H9 (cell line): ENCODE measurements at regions not wholly inside any gene's neighbourhood (a gene's known extent, or its start where the extent isn't known, plus 50 kb on each side); places are given as distances from the start of the nearest gene placed in this dataset.

Source experiments
- DNase-seq: peaks from one replicate; pipeline ENCODE4 v3.0.0-alpha.2; 2017
- H2AFZ ChIP-seq: one replicate; pipeline ENCODE4 v1.6.1; 2013; ENCODE audit warnings: mild to moderate bottlenecking, low read length, control low read depth, moderate library complexity
- H2AK5ac ChIP-seq: 2 replicates; pipeline ENCODE4 v1.6.1; 2013; ENCODE audit warnings: low read length, control low read depth, mixed read lengths; ENCODE audit not compliant: insufficient read length
- H2BK120ac ChIP-seq: one replicate; pipeline ENCODE4 v1.6.1; 2013; ENCODE audit warnings: low read depth, mild to moderate bottlenecking, low read length, control low read depth, inconsistent platforms; ENCODE audit not compliant: poor library complexity, severe bottlenecking
- H2BK12ac ChIP-seq: 2 replicates; pipeline ENCODE4 v1.6.1; 2013; ENCODE audit warnings: low read length, control low read depth, mixed read lengths, low read depth; ENCODE audit not compliant: insufficient read length
- H2BK15ac ChIP-seq: 2 replicates; pipeline ENCODE4 v1.6.1; 2013; ENCODE audit warnings: low read depth, low read length, control low read depth
- H2BK20ac ChIP-seq: one replicate; pipeline ENCODE4 v1.6.1; 2013; ENCODE audit warnings: low read depth, mild to moderate bottlenecking, low read length, control low read depth, inconsistent platforms; ENCODE audit not compliant: poor library complexity, severe bottlenecking
- H2BK5ac ChIP-seq: 2 replicates; pipeline ENCODE4 v1.6.1; 2013; ENCODE audit warnings: low read length, control low read depth, mixed read lengths; ENCODE audit not compliant: insufficient read length
- H3K14ac ChIP-seq: 2 replicates; pipeline ENCODE4 v1.6.1; 2013; ENCODE audit warnings: low read length, control low read depth; ENCODE audit not compliant: insufficient read depth
- H3K18ac ChIP-seq: 2 replicates; pipeline ENCODE4 v1.6.1; 2013; ENCODE audit warnings: low read depth, mild to moderate bottlenecking, mixed read lengths, low read length, control low read depth; ENCODE audit not compliant: insufficient read length
- H3K23ac ChIP-seq: 2 replicates; pipeline ENCODE4 v1.6.1; 2013; ENCODE audit warnings: low read length, control low read depth, mixed read lengths, low read depth; ENCODE audit not compliant: insufficient read length
- H3K23me2 ChIP-seq: 2 replicates; pipeline ENCODE4 v1.6.1; 2013; ENCODE audit warnings: low read depth, mild to moderate bottlenecking, mixed read lengths, low read length, control low read depth; ENCODE audit not compliant: insufficient read length, poor library complexity, severe bottlenecking
- H3K27ac ChIP-seq: 2 replicates; pipeline ENCODE4 v1.5.1; 2013; ENCODE audit warnings: low read length, control low read depth, mixed read lengths, low read depth; ENCODE audit not compliant: insufficient read length
- H3K27me3 ChIP-seq: 2 replicates; pipeline ENCODE4 v1.6.1; 2013; ENCODE audit warnings: low read length, control low read depth, inconsistent platforms; ENCODE audit not compliant: insufficient read depth
- H3K4ac ChIP-seq: 2 replicates; pipeline ENCODE4 v1.6.1; 2013; ENCODE audit warnings: low read depth, mild to moderate bottlenecking, control low read depth, inconsistent platforms, low read length, moderate library complexity
- H3K4me1 ChIP-seq: 2 replicates; pipeline ENCODE4 v1.6.1; 2013; ENCODE audit warnings: low read length, control low read depth, inconsistent platforms; ENCODE audit not compliant: insufficient read depth
- H3K4me2 ChIP-seq: 2 replicates; pipeline ENCODE4 v1.6.1; 2013; ENCODE audit warnings: low read length, control low read depth, mixed read lengths; ENCODE audit not compliant: insufficient read length, insufficient read depth
- H3K56ac ChIP-seq: 2 replicates; pipeline ENCODE4 v1.6.1; 2013; ENCODE audit warnings: low read depth, mild to moderate bottlenecking, mixed read lengths, low read length, control low read depth; ENCODE audit not compliant: insufficient read length
- H3K79me1 ChIP-seq: 2 replicates; pipeline ENCODE4 v1.6.1; 2013; ENCODE audit warnings: low read depth, mild to moderate bottlenecking, moderate library complexity, low read length, control low read depth, inconsistent platforms; ENCODE audit not compliant: insufficient read depth, poor library complexity, severe bottlenecking
- H3K79me2 ChIP-seq: 2 replicates; pipeline ENCODE4 v1.6.1; 2013; ENCODE audit warnings: low read length, control low read depth, inconsistent platforms; ENCODE audit not compliant: insufficient read depth
- H3K9ac ChIP-seq: 2 replicates; pipeline ENCODE4 v1.6.1; 2013; ENCODE audit warnings: low read length, control low read depth, mixed read lengths; ENCODE audit not compliant: insufficient read length; ENCODE audit errors: extremely low read depth
- H3K9me3 ChIP-seq: one replicate; pipeline ENCODE4 v1.6.1; 2013; ENCODE audit warnings: low read depth, low read length, inconsistent platforms; ENCODE audit not compliant: control insufficient read depth
- H3T11ph ChIP-seq: one replicate; pipeline ENCODE4 v1.6.1; 2013; ENCODE audit warnings: mild to moderate bottlenecking, low read length, control low read depth, inconsistent platforms
- H4K20me1 ChIP-seq: one replicate; pipeline ENCODE4 v1.6.1; 2013; ENCODE audit not compliant: control insufficient read depth, insufficient read length, insufficient read depth
- H4K5ac ChIP-seq: 2 replicates; pipeline ENCODE4 v1.6.1; 2013; ENCODE audit warnings: low read depth, mild to moderate bottlenecking, mixed read lengths, low read length, control low read depth; ENCODE audit not compliant: insufficient read length
- H4K8ac ChIP-seq: replicated peaks from 2 replicates; pipeline ENCODE4 v1.6.1; 2013; ENCODE audit warnings: low read length, control low read depth, mixed read lengths, low read depth; ENCODE audit not compliant: insufficient read length
- H4K91ac ChIP-seq: 2 replicates; pipeline ENCODE4 v1.6.1; 2013; ENCODE audit warnings: low read depth, mild to moderate bottlenecking, moderate library complexity, mixed read lengths, low read length, control low read depth; ENCODE audit not compliant: insufficient read length
- H3K27ac Mint-ChIP-seq, 3 experiments: 2 replicates in 2 of 3; 3 replicates in 1 of 3; pipeline ENCODE4 v1.8.0; 2020 to 2021; ENCODE audit warnings: mixed read lengths in 3 of 3, mild to moderate bottlenecking in 1 of 3, moderate library complexity in 1 of 3
- H3K27me3 Mint-ChIP-seq: 2 replicates; pipeline ENCODE4 v1.8.0; 2021; ENCODE audit warnings: low read depth, mild to moderate bottlenecking, moderate library complexity, mixed read lengths
- H3K36me3 Mint-ChIP-seq, 3 experiments: 2 replicates in 2 of 3; 3 replicates in 1 of 3; pipeline ENCODE4 v1.8.0; 2020 to 2021; ENCODE audit warnings: low read depth in 3 of 3, mixed read lengths in 3 of 3; ENCODE audit not compliant: insufficient read depth in 1 of 3
- H3K4me1 Mint-ChIP-seq, 2 experiments: 2 replicates each; pipeline ENCODE4 v1.8.0; 2020; ENCODE audit warnings: mixed read lengths in 2 of 2
- H3K4me3 Mint-ChIP-seq, 2 experiments: 2 replicates in 1 of 2; 3 replicates in 1 of 2; pipeline ENCODE4 v1.8.0; 2020 to 2021; ENCODE audit warnings: mild to moderate bottlenecking in 2 of 2, mixed read lengths in 2 of 2, moderate library complexity in 1 of 2
- H3K9me3 Mint-ChIP-seq, 2 experiments: 2 replicates in 1 of 2; 3 replicates in 1 of 2; pipeline ENCODE4 v1.8.0; 2020; ENCODE audit warnings: mild to moderate bottlenecking in 2 of 2, mixed read lengths in 2 of 2, moderate library complexity in 1 of 2
- WGBS: extraction: QIAGEN DNeasy Blood & Tissue Kit; methylation state at CpG from one replicate; pipeline ENCODE4 v1.1.7; 2013; ENCODE audit warnings: missing lambda C conversion rate, low lambda C conversion rate, mixed read lengths; ENCODE audit not compliant: insufficient read length; ENCODE audit errors: extremely low coverage; 5-methylcytosine and 5-hydroxymethylcytosine counted together
- TF ChIP-seq, protein P1 (sequence below): fragments of 200-600 bp; sonication (generic); conservative IDR thresholded peaks from 3 replicates; pipeline ENCODE4 v1.8.0; 2021; ENCODE audit warnings: antibody characterized with exemption, mild to moderate bottlenecking

DNA sequence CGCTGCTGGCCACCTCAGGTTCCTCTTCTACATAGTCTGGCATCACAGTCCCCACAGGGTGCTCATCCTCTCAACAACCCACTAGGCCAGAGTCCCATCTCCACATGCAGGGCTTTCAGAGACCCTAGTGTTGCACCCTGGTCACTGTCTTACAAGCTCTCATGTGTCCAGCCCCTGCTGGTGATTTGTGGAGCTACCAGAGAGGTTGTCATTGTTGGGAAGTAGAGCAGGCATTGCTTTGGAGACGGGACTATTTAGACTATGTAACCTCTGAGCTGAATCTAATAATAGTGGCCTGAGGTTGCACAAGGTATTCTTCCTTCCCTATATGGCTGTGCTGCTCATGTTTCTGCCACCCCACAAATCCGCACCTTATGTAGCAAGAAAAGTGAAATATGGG is 135.3 kb upstream of the VWC2 start:
- Histone ChIP-seq H2BK12ac (no peak overlapping the region), H3K18ac (no peak overlapping the region), H2BK20ac (no peak overlapping the region), H3K79me2 (no peaks in the 10 kb centered on the region), H3K56ac (no peak overlapping the region), H3K4ac (no peak overlapping the region), H4K5ac (no peak overlapping the region), H3K4me2 (no peak overlapping the region), H2AK5ac (no peak overlapping the region), H2BK5ac (no peak overlapping the region), H3T11ph (no peak overlapping the region), H3K23me2 (no peaks in the 10 kb centered on the region), H3K4me1 (no peaks in the 10 kb centered on the region), H3K23ac (no peak overlapping the region), H4K8ac (no peak overlapping the region), H2AFZ (no peak overlapping the region), H3K9ac (no peak overlapping the region), H3K79me1 (no peaks in the 10 kb centered on the region), H2BK15ac (no peak overlapping the region), H4K91ac (no peak overlapping the region), H4K20me1 (no peaks in the 10 kb centered on the region), H3K9me3 (no peaks in the 10 kb centered on the region), H3K14ac (no peak overlapping the region), H3K27me3 (no peaks in the 10 kb centered on the region), H3K27ac (no peak overlapping the region), H2BK120ac (no peak overlapping the region)
- TF ChIP-seq, protein P1, sequence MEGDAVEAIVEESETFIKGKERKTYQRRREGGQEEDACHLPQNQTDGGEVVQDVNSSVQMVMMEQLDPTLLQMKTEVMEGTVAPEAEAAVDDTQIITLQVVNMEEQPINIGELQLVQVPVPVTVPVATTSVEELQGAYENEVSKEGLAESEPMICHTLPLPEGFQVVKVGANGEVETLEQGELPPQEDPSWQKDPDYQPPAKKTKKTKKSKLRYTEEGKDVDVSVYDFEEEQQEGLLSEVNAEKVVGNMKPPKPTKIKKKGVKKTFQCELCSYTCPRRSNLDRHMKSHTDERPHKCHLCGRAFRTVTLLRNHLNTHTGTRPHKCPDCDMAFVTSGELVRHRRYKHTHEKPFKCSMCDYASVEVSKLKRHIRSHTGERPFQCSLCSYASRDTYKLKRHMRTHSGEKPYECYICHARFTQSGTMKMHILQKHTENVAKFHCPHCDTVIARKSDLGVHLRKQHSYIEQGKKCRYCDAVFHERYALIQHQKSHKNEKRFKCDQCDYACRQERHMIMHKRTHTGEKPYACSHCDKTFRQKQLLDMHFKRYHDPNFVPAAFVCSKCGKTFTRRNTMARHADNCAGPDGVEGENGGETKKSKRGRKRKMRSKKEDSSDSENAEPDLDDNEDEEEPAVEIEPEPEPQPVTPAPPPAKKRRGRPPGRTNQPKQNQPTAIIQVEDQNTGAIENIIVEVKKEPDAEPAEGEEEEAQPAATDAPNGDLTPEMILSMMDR = peak; percentile 50; the same call in 2 of the 3 replicates
- no CpG with 5 or more reads among the region's 3 CpGs for WGBS
- Mint-ChIP-seq H3K27ac (no peak overlapping the region), H3K4me3 (no peak overlapping the region), H3K4me1 (no peaks in the 10 kb centered on the region), H3K27me3 (no peaks in the 10 kb centered on the region), H3K36me3 (no peaks in the 10 kb centered on the region), H3K9me3 (no peaks in the 10 kb centered on the region)
- DNase-seq = peak; percentile 36
